ENCODE measurements at regions not wholly inside any gene's neighbourhood (a gene's known extent, or its start where the extent isn't known, plus 50 kb on each side); places are given as distances from the start of the nearest gene placed in this dataset.
"Not testable (repeated sequence)": the region's sequence is repeated elsewhere in the genome, so short reads cannot be mapped to it uniquely, and the experiment has no call there.

DNA sequence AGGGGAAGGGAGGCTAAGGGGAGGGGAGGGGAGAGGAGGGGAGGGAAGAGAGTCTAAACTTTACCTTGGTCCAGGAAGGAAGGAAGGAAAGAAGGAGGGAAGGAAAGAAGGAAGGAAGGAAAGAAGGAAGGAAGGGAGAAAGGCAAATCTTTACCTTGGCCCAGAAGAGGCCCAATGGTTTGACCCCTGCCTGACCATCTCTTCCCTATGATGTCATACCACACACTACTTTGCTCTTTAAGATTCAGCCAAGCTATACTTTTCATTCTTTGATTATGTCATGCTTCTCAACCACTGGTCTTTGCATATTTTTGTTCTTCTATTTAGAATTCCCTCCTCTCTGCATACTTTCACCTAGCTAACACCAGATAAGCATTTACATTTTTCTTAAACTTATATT lies 1077.5 kb downstream of the PCDH9 start:
- no peak for DNase-seq

DNA sequence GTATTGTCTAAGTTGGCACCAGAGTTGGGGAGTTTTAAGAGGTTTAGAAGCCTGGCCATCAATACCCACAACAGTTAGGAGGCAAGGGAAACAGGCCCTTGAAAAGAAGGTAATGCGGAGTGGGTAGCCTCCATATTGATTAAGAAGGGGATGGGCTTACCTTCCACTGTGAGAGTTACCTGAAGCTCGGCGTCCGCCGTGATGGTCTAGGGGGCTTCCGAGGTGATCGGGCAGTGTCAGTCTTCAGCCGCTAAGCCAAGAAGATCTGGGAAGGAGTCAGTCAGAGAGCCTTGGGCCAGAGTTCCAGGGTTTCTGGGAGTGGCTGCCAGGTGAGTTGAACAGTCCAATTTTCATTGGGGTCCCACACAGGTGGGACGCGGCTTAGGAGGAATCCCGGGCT lies 1085.8 kb downstream of the PCDH9 start:
- DNase-seq = not testable (repeated sequence)

DNA sequence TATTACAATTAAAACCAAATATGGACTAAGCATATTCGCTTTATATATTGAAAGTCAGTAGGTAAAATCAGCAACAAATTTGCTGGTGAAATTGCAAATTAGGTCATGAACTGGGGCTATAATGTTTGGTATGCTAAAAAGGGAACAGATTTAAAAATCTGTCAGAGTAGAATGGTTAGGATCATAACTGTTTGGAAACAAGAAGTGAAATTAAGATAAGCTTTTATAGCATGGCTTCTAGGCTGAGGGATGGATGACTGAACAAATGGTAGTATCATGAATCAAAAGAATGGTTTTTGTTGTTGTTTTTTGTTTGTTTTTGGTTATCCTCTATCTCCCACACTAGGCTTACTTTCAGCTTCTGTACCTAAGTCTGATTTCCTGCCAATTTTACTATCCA lies 1090.4 kb downstream of the PCDH9 start:
- DNase-seq = no peak

DNA sequence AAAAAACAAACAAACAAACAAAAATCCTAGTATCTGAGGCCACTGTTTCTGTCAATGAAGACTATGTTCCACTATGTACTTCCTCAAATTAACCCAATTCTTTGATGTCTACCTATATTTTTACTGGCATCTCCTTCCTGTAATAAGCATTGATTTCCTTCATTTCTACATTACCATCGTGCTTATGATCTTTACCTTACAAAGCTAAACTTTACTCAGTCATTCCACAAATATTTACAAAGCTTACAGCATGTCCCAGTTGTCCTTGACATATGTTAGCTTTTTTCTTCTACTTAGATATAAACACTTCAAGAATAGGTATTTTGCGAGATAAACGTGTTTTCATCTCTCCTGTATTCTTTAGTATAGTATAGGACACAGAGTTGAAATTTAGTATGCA lies 1090.9 kb downstream of the PCDH9 start:
- DNase-seq = no peak

DNA sequence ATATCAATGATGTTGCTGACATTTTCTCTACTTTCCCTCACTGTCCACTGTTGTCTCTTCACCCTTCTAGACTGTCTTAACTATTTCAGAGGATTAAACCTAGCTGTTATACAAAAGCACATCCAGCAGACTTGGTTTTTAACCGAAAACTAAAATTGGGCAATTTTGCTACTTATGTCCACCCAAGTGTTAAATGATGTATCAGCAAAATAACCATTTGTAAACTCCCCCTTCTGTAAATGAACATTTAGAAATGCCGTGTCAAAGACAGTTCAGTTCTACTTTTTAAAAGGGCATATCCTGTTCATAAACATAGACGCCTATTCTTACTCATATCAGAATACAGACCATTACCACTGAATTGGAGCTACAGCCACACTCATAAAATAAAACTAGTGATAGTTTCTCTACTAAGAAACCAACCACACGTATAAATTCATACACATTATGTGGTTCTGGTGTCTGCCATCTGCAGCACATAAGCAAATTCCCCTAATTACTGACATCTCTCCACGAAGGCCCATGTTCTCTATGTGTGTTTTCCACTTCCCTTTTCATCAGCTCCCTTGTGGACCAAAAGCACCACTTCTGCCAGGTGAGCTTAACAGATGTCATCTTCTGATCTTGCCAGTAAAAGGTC lies 1091.8 kb downstream of the PCDH9 start:
- no peak for DNase-seq

DNA sequence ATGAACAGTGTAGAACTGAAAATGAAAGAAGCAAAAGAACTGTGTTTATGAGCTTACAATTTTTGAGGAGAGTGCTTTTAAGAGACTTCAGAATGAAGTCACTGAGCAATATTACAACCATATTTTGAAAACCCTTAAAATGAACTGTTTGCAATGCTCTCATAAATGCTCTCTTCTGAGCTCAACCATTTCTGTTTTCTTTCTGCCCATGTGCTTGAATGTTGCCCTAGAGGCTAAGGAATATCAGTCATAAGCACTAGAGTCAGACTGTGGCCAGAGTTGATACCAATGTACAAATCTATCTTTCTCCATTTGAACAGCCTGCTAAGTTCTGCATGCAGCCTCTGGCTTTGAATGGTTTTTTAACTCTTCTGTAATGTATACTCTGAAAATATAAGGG lies 1092.8 kb downstream of the PCDH9 start:
- no peak for DNase-seq

DNA sequence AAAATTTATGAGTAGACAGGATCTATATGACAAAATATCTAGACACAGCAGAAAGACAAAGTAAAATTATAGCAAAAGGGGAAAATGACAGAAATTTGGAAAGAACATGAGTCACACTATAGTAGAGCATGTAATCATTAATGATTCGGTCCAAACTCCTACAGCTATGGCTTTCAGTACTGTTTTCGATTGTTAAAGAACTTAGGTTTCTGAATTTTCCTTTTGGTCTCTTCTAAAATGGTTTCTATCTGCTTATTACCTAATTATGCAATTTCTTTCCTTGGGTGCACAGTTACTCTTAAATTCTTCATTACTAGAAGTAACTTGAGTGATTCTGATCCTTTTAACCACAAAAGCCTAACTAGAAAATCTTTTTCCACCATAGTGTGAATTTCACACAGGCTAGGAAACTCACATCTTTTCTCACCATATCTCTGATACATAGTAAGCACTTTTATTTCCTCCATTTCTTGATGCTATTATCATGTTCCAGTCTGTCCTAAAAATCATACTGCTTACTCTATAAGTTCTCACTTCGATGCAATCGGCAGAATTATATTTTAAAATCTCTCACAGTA lies 1101.4 kb downstream of the PCDH9 start:
- no peak for DNase-seq

DNA sequence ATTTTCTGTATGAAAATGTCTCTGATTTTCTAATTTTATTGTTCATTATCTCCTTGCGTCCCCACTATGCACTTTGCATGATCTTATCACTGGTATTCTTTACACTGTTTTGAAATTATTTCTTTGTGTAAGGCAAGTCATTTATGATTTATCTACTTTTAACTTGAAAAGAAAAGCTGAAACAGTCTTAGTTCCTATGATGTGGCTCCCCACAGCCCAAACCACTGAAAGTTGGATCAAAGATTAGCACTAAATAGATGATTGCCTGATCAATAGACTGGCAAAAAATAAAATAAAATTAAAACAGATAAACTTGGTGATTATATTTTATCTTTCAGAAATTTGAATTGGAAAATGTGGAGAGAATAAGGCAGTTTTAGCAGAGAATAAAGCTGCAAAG lies 1101.9 kb downstream of the PCDH9 start:
- no peak for DNase-seq

DNA sequence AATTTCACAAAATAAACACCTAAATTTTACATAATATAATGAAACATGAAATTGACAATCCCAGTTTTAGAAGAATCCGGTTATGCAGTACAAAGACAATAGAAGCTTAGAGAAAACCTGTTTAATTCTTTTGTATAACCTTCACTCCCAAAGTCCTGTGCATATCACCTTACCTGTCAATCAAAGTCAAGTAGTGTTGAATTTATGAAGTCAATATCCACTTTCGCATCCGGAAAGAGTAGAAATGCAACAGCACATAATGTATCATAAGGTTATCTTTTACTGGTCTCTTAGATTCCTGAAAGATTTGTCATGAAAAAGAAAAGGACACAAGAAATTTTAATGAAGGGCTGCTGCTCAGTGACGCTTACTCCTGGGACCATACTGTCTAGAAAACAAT lies 1112.6 kb downstream of the PCDH9 start:
- no peak for DNase-seq

DNA sequence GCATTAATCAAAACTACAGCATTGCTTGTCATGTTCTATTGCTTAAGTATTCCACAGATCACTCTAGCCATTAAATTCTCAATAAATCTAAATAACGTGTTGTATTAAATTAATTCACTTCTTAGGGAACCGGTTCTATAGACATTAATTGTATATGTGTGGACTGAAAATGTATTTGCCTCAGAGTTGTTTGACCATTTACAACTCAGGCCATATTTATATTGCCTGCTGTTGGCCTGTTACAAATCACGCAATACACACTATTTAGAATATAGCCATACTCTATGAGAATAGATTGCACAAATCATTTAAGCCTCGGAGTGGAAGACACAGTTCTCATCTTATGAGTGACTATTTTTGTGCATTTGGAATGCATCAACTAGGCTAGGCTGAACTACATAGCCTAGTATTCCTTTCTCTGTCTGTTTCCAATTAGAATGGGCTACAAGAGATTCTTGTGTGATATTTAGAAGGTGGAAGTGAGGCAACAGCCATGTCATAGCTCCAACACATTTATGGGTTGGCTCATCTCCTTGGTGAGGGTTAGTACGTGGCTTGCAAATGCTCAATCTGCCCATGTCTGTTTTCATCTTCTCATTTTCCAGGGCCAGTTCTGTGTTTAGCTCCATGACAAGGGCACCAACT lies 1116.1 kb downstream of the PCDH9 start:
- no peak for DNase-seq

DNA sequence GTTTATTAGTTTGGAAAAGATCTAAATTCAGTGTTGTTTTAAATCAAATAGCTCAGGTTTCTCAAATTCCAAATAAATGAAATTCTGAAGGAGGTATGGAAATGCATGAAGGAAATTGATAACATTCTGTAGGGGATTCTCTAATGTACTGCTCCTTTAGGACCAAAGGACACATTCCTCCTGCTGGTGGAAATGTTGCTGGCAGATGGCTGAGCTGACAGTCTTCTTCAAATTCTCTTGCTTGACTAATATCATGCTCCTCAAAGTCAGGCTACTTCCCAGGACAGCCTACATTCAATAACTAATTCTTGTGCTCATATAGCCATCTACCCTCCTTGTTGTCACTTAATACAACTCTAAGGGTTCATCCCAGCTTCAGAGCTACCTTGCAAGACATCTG lies 1118.5 kb downstream of the PCDH9 start:
- DNase-seq = no peak

DNA sequence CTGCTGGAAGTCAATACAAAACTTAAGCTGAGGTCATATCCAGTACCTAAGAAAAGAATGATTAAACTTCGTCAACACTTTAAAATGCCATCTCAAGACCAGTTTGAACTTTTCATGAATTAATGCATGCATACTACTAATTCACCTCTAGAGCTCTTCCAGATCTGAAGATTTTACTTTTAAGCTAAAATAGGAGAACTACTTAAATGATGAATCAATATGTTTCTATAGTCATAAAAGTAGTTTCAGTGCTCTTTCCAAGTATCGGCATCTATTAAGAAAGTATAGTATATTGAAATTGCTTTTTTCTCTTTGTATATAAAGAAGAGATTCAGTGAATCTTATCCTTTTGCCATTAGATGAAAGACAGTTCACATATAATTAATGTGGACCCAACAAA lies 1123.9 kb downstream of the PCDH9 start:
- DNase-seq = no peak

DNA sequence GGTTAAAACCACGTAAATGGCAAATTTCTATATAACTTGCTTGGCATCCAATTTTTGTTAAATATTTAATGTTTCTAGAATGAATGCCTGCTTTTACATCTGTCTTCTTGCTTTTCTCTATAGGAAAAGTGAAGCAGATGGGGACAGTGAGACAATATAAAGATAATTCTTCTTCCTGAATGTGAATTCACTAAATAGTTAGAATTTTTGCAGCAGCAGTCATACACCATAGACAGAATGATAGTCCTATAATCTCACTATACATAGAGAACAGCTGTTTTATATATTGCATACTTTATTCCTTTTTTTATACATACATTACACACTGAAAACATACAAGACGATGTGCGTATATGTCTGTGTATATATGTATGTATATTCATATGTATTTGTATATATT lies 1127.3 kb downstream of the PCDH9 start:
- no peak for DNase-seq

DNA sequence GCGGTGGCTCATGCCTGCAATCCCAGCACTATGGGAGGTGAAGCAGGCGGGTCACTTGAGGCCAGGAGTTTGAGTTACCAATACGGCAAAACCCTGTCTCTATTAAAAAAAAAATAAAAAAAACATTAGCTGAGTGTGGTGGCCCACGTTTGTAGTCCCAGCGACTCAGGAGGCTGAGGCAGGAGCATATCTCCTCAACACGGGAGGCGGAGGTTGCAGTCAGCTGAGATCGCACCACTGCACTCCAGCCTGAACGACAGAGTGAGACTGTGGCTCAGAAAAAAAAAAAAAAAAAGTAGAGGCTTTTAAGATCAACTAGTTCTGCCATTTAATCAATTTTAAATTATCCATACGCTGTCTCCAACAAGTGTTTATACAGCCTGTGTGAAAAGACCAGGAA lies 1130.3 kb downstream of the PCDH9 start:
- no peak for DNase-seq

DNA sequence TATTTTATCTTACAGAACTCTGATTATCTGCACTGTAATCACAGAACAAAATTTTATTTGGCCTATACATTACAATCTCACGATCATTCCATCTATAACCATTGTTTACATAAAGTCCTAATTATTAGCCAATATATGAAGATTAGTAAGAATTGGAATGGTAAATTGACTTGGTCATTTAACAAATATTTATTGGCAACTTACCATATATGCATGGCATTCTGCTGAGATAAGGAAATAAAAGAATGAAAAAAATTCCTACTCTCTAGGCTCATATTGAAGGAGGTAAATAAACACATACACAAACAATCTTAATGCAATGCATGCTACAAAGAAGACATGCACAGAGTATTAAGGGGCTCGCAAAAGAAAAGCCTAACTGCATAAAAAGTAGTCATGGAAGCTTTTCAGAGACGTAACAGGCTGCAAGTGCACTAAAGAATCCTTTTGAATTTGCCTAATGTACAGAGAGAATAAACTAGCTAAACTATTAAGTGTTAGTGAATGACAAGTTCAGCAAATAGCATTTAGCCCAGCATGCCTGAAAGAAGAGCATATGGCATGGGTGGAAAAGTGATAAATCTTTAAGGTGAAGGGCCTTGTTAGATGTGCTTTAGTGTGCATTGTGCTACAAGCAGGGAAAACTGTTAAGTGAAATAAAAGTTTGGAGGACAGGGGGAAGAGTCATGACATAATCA lies 1131.1 kb downstream of the PCDH9 start:
- DNase-seq = no peak

DNA sequence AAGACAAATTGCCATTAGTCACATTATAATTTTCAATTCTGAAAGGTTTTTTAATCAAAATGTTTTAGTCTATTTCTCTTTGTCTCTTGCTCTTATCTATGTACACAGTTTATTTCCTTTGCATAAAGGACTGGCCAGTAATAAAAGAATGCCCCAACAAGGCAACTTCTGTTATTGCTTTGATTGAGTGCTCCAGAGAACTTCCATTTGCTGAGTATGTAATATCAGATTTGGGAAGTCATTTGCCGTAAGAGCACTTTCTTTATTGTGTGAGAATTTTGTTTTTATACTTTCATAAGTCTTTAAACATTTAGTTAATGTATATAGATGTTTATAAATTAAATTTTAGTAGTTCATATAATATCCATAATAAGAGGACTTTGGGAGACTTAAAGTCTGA lies 1140.4 kb downstream of the PCDH9 start:
- DNase-seq = no peak

DNA sequence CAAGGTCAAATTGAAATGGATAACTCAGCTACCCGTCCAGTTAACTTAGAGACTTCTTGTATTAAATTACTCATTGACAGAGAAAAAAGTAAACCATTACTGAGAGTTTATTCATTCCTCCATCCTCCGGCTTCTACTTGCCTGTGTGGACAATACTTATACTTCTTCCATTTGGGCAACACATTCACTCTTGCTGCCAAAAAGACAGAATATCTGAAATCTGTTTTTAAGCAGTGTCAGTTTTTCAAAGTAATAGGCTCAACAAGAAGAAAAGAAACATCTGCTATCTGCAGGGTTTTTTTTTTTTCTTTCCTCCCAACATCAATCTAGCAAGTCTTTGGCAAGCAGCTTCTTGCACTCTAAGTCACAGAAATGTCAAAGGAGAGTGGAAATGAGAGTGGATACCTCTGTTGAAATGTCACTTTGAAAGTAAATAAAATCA lies 1142.8 kb downstream of the PCDH9 start:
- no peak for DNase-seq

DNA sequence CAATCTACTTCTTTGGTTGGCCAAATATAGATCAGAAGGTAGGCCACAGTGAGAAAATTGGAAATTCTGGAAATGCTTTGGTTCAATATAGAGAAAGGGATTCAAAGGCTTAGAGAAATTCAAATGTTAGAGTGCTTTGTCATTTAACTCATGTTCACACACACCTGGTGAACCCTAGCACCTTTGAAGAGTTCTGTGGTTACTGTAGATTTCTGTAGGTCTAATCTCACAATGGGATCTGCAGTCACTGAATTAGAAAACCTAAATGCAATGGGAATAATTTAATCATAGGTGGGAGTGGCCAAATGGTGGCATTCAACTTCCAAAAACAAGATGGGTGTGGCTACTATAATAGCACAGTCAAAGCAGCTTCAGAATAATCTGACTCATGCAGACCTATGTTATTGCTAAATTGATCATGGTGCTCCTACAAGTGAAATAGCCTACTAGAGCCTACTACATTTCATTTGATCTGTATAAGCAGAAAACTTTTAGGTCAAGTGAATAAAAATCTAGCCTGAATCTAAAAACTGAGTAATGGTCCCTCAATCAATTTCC lies 1152.9 kb downstream of the PCDH9 start:
- no peak for DNase-seq

DNA sequence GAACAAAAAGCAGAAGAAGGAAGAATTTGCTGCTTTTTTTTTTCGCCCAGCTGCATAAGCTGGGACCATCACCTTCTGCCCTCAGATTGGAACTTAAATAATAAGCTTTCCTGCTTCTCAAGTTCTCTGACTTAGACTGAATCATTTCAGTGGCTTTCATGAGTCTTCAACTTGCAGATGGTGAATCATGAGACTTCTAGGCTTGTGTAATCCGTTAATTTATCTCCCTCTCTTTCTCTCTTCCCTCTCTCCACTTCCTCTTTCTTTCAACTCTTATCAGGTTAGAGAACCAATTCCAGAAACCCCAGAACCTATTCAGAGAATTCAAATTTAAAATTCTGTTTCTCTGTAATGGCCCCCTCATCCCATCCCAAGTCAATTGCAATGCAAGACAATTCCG lies 1153.7 kb downstream of the PCDH9 start:
- no peak for DNase-seq

DNA sequence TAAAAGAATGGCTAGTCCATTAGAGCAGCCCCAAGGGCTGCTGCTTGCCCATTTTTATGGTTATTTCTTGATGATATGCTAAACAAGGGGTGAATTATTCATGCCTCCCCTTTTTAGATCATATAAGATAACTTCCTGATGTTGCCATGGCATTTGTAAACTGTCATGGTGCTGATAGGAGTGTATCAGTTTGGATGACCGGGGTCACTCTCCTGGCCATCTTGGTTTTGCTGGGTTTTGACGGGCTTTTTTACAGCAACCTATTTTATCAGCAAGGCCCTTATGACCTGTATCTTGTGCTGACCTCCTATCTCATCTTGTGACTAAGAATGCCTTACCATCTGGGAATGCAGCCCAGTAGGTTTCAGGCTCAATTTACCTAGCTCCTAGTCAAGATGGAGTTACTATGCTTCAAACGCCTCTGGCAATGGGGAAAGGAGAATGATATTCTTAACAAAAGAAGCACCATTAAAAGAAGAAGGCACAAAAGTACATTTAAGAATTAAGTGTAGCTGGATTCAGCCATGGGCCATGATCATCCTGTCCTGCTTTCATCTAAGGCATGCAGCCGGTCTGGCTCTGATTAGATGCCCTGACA lies 1156.0 kb downstream of the PCDH9 start:
- no peak for DNase-seq

DNA sequence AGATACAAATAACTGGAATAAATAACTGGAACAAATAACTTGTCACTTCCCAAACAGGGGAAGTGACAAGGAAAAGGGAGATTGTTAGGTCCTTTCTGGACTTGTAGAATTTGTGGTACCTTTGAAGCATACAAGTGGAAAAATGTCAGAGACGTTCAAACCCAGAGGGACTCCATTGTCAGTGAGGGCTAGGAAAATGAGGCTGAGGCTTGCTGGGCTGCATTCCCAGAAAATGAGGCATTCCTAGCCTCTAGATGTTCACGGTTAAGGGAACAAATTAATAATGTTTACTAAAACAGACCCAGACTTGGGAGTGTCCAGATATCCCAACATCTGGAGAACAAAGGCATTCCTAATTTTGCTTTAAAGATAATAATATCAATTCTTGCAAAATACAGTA lies 1158.0 kb downstream of the PCDH9 start:
- not testable (repeated sequence) for DNase-seq

DNA sequence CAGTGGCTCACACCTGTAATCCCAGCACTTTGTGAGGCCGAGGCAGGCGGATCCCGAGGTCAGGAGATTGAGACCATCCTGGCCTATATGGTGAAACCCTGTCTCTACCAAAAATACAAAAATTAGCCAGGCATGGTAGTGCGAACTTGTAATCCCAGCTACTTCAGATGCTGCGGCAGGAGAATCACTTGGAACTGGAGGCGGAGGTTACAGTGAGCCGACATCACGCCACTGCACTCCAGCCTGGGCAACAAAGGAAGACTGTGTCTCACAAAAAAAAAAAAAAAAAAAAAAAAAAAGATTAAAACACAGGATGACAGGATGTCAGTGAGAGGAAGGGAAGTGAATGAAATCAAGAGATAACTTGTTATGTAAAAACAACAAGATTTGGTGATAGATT lies 1158.5 kb downstream of the PCDH9 start:
- no peak for DNase-seq

DNA sequence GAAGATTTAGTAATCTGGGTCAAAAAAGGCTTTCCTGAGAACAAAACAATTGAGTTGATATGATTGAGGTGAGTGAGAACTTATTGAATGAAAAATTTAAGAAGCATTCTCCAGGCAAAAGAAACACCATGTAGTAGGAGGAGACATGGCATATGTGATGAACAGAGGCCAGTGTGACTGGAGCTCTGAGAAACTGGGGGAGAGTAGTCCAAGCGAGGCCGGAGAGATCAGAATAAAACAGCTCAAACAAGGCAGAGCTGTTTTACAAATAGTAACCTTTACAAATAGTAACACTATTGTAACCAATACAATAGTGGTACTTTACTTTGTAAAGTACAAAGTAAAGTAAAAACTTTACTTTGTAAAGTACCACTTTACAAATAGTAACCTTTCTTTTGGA lies 1159.1 kb downstream of the PCDH9 start:
- DNase-seq = no peak

Data from NCI-H1694 (cell line).